SU-DHL-6 (cell line): ENCODE measurements at regions not wholly inside any gene's neighbourhood (a gene's known extent, or its start where the extent isn't known, plus 50 kb on each side); places are given as distances from the start of the nearest gene placed in this dataset.

Source experiments
- EZH2phosphoT487 ChIP-seq: fragments of 200-600 bp; sonication (generic), shearing (Covaris generic); conservative IDR thresholded peaks from 2 replicates; pipeline ENCODE4 v1.6.1; 2018; ENCODE audit warnings: mild to moderate bottlenecking, antibody characterized with exemption, low read length, moderate library complexity, mixed read lengths
- TF ChIP-seq, protein P1 (sequence below): fragments of 200-600 bp; sonication (generic); IDR thresholded peaks from one replicate; pipeline ENCODE4 v1.5.1; 2017; ENCODE audit warnings: antibody characterized with exemption, mild to moderate bottlenecking, low read length, moderate library complexity; ENCODE audit not compliant: insufficient read depth, poor library complexity, severe bottlenecking

DNA sequence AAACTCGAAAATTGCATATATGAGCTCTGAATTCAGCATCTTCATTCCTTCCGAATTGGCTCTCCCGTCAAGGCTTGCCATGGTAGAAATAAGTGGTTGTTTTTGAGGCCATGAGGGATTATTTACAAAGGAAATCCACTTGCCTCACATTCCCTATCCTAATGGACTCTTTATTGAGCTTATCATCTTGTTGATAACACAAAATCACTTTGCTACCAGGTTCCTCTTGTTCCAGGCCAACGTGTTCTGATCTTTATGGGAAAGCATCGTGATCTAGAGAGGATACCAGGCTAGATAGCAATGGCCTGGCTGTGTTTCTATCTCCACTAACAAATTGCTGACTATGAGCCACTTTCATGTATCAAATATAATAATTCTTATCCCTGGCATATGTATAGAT is 811.7 kb downstream of the TLR4 start:
- TF ChIP-seq, protein P1, sequence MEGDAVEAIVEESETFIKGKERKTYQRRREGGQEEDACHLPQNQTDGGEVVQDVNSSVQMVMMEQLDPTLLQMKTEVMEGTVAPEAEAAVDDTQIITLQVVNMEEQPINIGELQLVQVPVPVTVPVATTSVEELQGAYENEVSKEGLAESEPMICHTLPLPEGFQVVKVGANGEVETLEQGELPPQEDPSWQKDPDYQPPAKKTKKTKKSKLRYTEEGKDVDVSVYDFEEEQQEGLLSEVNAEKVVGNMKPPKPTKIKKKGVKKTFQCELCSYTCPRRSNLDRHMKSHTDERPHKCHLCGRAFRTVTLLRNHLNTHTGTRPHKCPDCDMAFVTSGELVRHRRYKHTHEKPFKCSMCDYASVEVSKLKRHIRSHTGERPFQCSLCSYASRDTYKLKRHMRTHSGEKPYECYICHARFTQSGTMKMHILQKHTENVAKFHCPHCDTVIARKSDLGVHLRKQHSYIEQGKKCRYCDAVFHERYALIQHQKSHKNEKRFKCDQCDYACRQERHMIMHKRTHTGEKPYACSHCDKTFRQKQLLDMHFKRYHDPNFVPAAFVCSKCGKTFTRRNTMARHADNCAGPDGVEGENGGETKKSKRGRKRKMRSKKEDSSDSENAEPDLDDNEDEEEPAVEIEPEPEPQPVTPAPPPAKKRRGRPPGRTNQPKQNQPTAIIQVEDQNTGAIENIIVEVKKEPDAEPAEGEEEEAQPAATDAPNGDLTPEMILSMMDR, result no peak
- no peak for TF ChIP-seq EZH2phosphoT487
